H1 (cell line): ENCODE measurements at regions not wholly inside any gene's neighbourhood (a gene's known extent, or its start where the extent isn't known, plus 50 kb on each side); places are given as distances from the start of the nearest gene placed in this dataset.

ENCODE experiments used
- MAX ChIP-seq: IDR thresholded peaks from 2 replicates; pipeline ENCODE4 v1.6.1; 2012; ENCODE audit warnings: inconsistent platforms
- RFX5 ChIP-seq: IDR thresholded peaks from 2 replicates; pipeline ENCODE4 v1.6.1; 2011; ENCODE audit warnings: low read depth, low read length, improper control_type of control experiment, borderline replicate concordance
- USF2 ChIP-seq: IDR thresholded peaks from 2 replicates; pipeline ENCODE4 v1.6.1; 2011; ENCODE audit warnings: low read length, improper control_type of control experiment
- ZNF274 ChIP-seq: IDR thresholded peaks from 2 replicates; pipeline ENCODE4 v1.7.0; 2012; ENCODE audit warnings: low read length, borderline replicate concordance; ENCODE audit errors: extremely low read depth

GRCh38 chr13:62595976-62596375 lies 1180.3 kb upstream of the PCDH20 start (continued):
- TF ChIP-seq MAX = no peak
- TF ChIP-seq RFX5 = no peak
- no peak for TF ChIP-seq ZNF274
- no peak for TF ChIP-seq USF2
